NK-92 treated with Interleukin-12 subunit alpha and Interleukin-12 subunit beta, amount 100 ng/mL, for 24 hours (cell line): ENCODE measurements at regions not wholly inside any gene's neighbourhood (a gene's known extent, or its start where the extent isn't known, plus 50 kb on each side); places are given as distances from the start of the nearest gene placed in this dataset.
"Not testable (repeated sequence)": the region's sequence is repeated elsewhere in the genome, so short reads cannot be mapped to it uniquely, and the experiment has no call there.

Experiments used
- DNase-seq: peaks from one replicate; lab custom pipeline; 2025; lab: John Stamatoyannopoulos, UW

GRCh38 chr18:57953883-57954282 is 90.1 kb upstream of the NEDD4L start:
- DNase-seq: no peak

- no peak for DNase-seq
Observed at GRCh38 chr18:57951999-57952774, 91.8 kb upstream of the NEDD4L start.

GRCh38 chr18:57951117-57951796 is 92.8 kb upstream of the NEDD4L start:
- DNase-seq: no peak

GRCh38 chr18:57950542-57950941 is 93.5 kb upstream of the NEDD4L start:
- no peak for DNase-seq

- DNase-seq: not testable (repeated sequence)
Observed at GRCh38 chr18:57949335-57949734, 94.7 kb upstream of the NEDD4L start.

- no peak for DNase-seq
Observed at GRCh38 chr18:57947117-57947516, 96.9 kb upstream of the NEDD4L start.

- DNase-seq: no peak
Observed at GRCh38 chr18:57943723-57944122, 100.3 kb upstream of the NEDD4L start.

- no peak for DNase-seq
Observed at GRCh38 chr18:57942493-57942892, 101.5 kb upstream of the NEDD4L start.

GRCh38 chr18:57941841-57942489 is 102.1 kb upstream of the NEDD4L start:
- DNase-seq: no peak

GRCh38 chr18:57940166-57940660 is 103.8 kb upstream of the NEDD4L start:
- no peak for DNase-seq

- DNase-seq: not testable (repeated sequence)
Observed at GRCh38 chr18:57934375-57934774, 109.7 kb upstream of the NEDD4L start.

GRCh38 chr18:57931038-57931437 is 113.0 kb upstream of the NEDD4L start:
- DNase-seq: no peak

- DNase-seq: no peak
Observed at GRCh38 chr18:57930476-57930875, 113.5 kb upstream of the NEDD4L start.

- DNase-seq: no peak
Observed at GRCh38 chr18:57929922-57930321, 114.1 kb upstream of the NEDD4L start.

GRCh38 chr18:57928466-57928865 is 115.6 kb upstream of the NEDD4L start:
- DNase-seq: no peak

GRCh38 chr18:57927511-57927910 is 116.5 kb upstream of the NEDD4L start:
- DNase-seq: no peak

- DNase-seq: no peak
Observed at GRCh38 chr18:57925706-57926105, 118.3 kb upstream of the NEDD4L start.

GRCh38 chr18:57923611-57924010 is 120.4 kb upstream of the NEDD4L start:
- DNase-seq: no peak

GRCh38 chr18:57922885-57923284 is 119.8 kb upstream of the ATP8B1 start:
- no peak for DNase-seq

GRCh38 chr18:57921708-57922107 is 118.6 kb upstream of the ATP8B1 start:
- DNase-seq: peak; percentile 6

- DNase-seq: no peak
Observed at GRCh38 chr18:57920036-57920435, 116.9 kb upstream of the ATP8B1 start.

GRCh38 chr18:57918601-57919000 is 115.5 kb upstream of the ATP8B1 start:
- DNase-seq: no peak

- DNase-seq: no peak
Observed at GRCh38 chr18:57916684-57917083, 113.6 kb upstream of the ATP8B1 start.
